Upper lobe of left lung (tissue), 6 donors: ENCODE measurements at regions not wholly inside any gene's neighbourhood (a gene's known extent, or its start where the extent isn't known, plus 50 kb on each side); places are given as distances from the start of the nearest gene placed in this dataset.

Source experiments
- ATAC-seq, 2 donors: fragments of 200-7000 bp; cut with Tn5 transposase; one replicate each; pipeline ENCODE4 v1.9.1; 2022; ENCODE audit warnings: mild to moderate bottlenecking in 2 of 2, moderate library complexity in 2 of 2; ENCODE audit not compliant: low FRiP score in 2 of 2
- DNase-seq, 2 donors: peaks; one replicate each; pipeline ENCODE4 v3.0.0-alpha.2; 2019 to 2020
- H3K27ac ChIP-seq, 4 donors: fragments of 200-600 bp; sonication (generic); one replicate each; pipeline ENCODE4 v1.5.1; 2016 to 2019
- H3K27me3 ChIP-seq, 4 donors: fragments of 200-600 bp; sonication (generic); one replicate each; pipeline ENCODE4 v1.5.1; 2017 to 2019
- H3K36me3 ChIP-seq, 4 donors: fragments of 200-600 bp; sonication (generic); one replicate each; pipeline ENCODE4 v1.5.1; 2016 to 2019
- H3K4me1 ChIP-seq, 4 donors: fragments of 200-600 bp; sonication (generic); one replicate each; pipeline ENCODE4 v1.5.1; 2018 to 2019
- H3K4me3 ChIP-seq, 4 donors: fragments of 200-600 bp; sonication (generic); one replicate each; pipeline ENCODE4 v1.5.1; 2017 to 2019; ENCODE audit warnings: mild to moderate bottlenecking in 2 of 4, moderate library complexity in 1 of 4
- H3K9me3 ChIP-seq, 4 donors: fragments of 200-600 bp; sonication (generic); one replicate each; pipeline ENCODE4 v1.5.1; 2018 to 2019
- EP300 ChIP-seq, 4 donors: sonication (generic); formaldehyde crosslinking; IDR thresholded peaks; one replicate each; pipeline ENCODE4 v1.5.1; 2017; ENCODE audit warnings: antibody characterized with exemption in 4 of 4, control low read depth in 2 of 4
- POLR2A ChIP-seq, 4 donors: fragments of 450-650 bp; IDR thresholded peaks; one replicate each; pipeline ENCODE4 v1.5.1; 2016 to 2017; ENCODE audit warnings: antibody characterized with exemption in 4 of 4, mild to moderate bottlenecking in 2 of 4
- POLR2AphosphoS5 ChIP-seq, 2 donors: sonication (generic); formaldehyde crosslinking; IDR thresholded peaks; one replicate each; pipeline ENCODE4 v1.5.1; 2017; ENCODE audit warnings: antibody characterized with exemption in 2 of 2
- WGBS, 2 donors: methylation state at CpG; one replicate each; pipeline ENCODE4 v1.1.5; 2017 to 2018; 5-methylcytosine and 5-hydroxymethylcytosine counted together
- TF ChIP-seq, protein P1 (sequence below), 6 experiments: fragments of 450-650 bp in 4 of 6; fragments of 200-600 bp in 2 of 6; sonication (generic) in 2 of 6; IDR thresholded peaks; one replicate each; pipeline ENCODE4 v1.5.1; 2016 to 2019; ENCODE audit warnings: antibody characterized with exemption in 6 of 6
- donor health status: DM: no; HTN: no; CAD: no; lungs with moderate emphysema.
- donor health status: DM: no; HTN: yes; CAD: no; lungs with severe emphysema.

DNA sequence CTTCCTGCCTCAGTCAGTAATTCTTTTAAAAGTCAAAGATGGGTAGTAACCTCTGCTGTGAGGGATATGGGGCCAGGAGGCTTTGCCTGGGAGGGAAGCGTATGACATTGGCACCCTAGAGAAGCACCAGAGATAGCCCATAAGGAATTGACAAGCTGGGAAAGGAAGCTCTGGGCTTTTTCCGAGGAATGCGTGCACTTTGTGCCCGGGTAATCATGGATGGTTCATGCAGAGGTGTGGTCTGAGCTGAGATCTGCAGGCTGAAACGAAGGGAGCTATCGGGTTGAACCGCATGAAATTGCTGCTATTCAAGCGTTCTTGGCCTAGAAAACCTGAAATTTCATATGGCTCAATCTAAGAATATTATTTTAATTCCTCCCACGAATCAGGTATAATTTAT, 127.7 kb upstream of the TLE3 start:
- DNase-seq (no peak), ATAC-seq (no peak)
- Histone ChIP-seq H3K4me1 (peaks cover 0 to 5% (median 0%) of the 10 kb centered on the region in 4 donors), H3K36me3 (no peaks in the 10 kb centered on the region), H3K4me3 (no peak overlapping the region), H3K27me3 (no peaks in the 10 kb centered on the region), H3K9me3 (no peaks in the 10 kb centered on the region), H3K27ac (no peak overlapping the region)
- TF ChIP-seq POLR2AphosphoS5 (IDR thresholded peaks at IDR 0.05) (no peak), POLR2A (IDR thresholded peaks at IDR 0.05) (no peak), EP300 (IDR thresholded peaks at IDR 0.05) (no peak)
- TF ChIP-seq, protein P1, sequence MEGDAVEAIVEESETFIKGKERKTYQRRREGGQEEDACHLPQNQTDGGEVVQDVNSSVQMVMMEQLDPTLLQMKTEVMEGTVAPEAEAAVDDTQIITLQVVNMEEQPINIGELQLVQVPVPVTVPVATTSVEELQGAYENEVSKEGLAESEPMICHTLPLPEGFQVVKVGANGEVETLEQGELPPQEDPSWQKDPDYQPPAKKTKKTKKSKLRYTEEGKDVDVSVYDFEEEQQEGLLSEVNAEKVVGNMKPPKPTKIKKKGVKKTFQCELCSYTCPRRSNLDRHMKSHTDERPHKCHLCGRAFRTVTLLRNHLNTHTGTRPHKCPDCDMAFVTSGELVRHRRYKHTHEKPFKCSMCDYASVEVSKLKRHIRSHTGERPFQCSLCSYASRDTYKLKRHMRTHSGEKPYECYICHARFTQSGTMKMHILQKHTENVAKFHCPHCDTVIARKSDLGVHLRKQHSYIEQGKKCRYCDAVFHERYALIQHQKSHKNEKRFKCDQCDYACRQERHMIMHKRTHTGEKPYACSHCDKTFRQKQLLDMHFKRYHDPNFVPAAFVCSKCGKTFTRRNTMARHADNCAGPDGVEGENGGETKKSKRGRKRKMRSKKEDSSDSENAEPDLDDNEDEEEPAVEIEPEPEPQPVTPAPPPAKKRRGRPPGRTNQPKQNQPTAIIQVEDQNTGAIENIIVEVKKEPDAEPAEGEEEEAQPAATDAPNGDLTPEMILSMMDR (IDR thresholded peaks at IDR 0.05), result no peak
- WGBS, 2 donors, result 89 to 97% methylated on average over 9 of the region's 9 CpGs

DNA sequence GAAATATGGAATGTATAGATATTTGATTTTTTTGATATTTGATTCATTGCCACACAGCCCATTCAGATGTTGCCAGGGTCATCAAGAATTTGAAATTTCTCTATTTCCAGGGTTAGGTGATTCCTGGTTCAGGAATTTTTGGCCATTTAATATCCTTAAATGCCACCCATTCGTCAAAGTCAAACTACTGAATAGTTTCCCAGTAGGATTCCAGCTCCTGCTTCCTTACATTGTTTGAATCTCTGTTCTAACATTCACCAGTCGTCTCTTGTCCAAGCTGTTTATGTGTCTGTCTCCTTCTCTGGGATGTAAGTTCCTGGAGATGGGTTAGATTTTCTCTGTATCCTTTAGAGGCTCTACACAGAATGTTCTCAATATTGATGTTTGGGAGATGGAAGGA, 124.9 kb upstream of the TLE3 start:
- H3K36me3 ChIP-seq, result no peaks in the 10 kb centered on the region
- ATAC-seq, result no peak
- WGBS, 2 donors, result 60 to 68% methylated on average over 2 of the region's 2 CpGs
- H3K9me3 ChIP-seq, result no peaks in the 10 kb centered on the region
- H3K27me3 ChIP-seq, result no peaks in the 10 kb centered on the region
- H3K4me3 ChIP-seq, result no peak overlapping the region
- TF ChIP-seq POLR2AphosphoS5 (IDR thresholded peaks at IDR 0.05) (no peak), EP300 (IDR thresholded peaks at IDR 0.05) (no peak), POLR2A (IDR thresholded peaks at IDR 0.05) (no peak)
- TF ChIP-seq, protein P1 (IDR thresholded peaks at IDR 0.05), result no peak
- H3K4me1 ChIP-seq, result peaks cover 0 to 5% (median 0%) of the 10 kb centered on the region in 4 donors
- H3K27ac ChIP-seq, result no peak overlapping the region
- DNase-seq, result no peak

DNA sequence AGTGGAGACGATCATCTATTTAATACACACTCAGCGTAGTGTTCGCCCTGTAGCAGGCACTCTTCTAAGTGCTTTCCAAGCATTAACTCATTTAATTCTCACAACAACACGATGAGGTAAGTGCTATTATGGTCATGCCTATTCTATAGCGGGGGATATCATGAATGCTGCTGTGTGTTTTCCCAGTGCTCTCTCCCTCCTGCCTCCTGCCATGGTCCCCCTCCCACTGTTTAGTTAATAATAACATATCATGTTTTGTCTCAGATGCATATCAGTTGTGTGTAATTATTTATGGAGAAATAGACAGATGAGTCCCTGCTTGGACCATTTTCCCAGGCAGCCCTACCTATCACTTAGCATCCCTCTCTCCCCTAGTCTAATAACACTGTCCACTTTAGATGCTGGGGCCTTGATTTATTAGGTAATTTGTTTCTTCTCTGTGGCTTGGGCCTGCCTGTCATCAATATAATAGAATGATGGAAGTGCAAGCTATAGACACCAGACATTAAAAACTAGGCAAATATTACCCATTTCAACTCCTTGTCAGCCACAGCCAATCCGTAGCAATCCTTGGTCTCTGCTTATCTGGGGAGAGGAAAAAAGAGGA, 122.9 kb upstream of the TLE3 start:
- peaks cover 0 to 5% (median 0%) of the 10 kb centered on the region in 4 donors for H3K4me1 ChIP-seq
- no peaks in the 10 kb centered on the region for H3K36me3 ChIP-seq
- no peak overlapping the region for H3K27ac ChIP-seq
- WGBS, 2 donors, result 84 to 96% methylated on average over 6 of the region's 6 CpGs
- TF ChIP-seq POLR2A (IDR thresholded peaks at IDR 0.05) (no peak), EP300 (IDR thresholded peaks at IDR 0.05) (no peak), POLR2AphosphoS5 (IDR thresholded peaks at IDR 0.05) (no peak)
- TF ChIP-seq, protein P1 (IDR thresholded peaks at IDR 0.05), result no peak
- no peaks in the 10 kb centered on the region for H3K9me3 ChIP-seq
- ATAC-seq (no peak), DNase-seq (no peak)
- no peak overlapping the region for H3K4me3 ChIP-seq
- no peaks in the 10 kb centered on the region for H3K27me3 ChIP-seq

DNA sequence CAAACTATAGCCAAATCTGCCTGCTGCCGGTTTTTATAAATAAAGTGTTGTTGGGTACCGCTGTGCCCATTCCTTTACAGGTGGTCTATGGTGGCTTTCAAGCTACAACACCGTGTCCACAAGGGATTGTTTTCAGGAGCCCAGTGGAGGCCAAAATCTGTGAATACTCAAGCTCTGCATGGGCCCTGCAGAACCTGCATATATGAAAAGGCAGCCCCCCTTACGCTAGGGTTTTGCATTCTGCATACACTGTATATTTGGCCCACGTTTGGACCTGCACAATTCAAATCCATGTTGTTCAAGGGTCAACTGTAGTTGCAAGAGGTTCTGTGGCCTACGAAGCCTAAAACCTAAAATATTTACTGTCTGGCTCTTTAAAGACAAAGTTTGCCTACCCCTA, 122.2 kb upstream of the TLE3 start:
- Histone ChIP-seq H3K4me3 (no peak overlapping the region), H3K4me1 (peaks cover 0 to 5% (median 0%) of the 10 kb centered on the region in 4 donors), H3K27me3 (no peaks in the 10 kb centered on the region), H3K36me3 (no peaks in the 10 kb centered on the region), H3K27ac (no peak overlapping the region), H3K9me3 (no peaks in the 10 kb centered on the region)
- ATAC-seq (no peak), DNase-seq (no peak)
- no peak for TF ChIP-seq EP300 (IDR thresholded peaks at IDR 0.05)
- TF ChIP-seq POLR2AphosphoS5 (IDR thresholded peaks at IDR 0.05), result no peak
- TF ChIP-seq POLR2A (IDR thresholded peaks at IDR 0.05), result no peak
- TF ChIP-seq, protein P1 (IDR thresholded peaks at IDR 0.05), result no peak
- 88 to 90% methylated on average over 5 to 6 of the region's 6 CpGs for WGBS, 2 donors

DNA sequence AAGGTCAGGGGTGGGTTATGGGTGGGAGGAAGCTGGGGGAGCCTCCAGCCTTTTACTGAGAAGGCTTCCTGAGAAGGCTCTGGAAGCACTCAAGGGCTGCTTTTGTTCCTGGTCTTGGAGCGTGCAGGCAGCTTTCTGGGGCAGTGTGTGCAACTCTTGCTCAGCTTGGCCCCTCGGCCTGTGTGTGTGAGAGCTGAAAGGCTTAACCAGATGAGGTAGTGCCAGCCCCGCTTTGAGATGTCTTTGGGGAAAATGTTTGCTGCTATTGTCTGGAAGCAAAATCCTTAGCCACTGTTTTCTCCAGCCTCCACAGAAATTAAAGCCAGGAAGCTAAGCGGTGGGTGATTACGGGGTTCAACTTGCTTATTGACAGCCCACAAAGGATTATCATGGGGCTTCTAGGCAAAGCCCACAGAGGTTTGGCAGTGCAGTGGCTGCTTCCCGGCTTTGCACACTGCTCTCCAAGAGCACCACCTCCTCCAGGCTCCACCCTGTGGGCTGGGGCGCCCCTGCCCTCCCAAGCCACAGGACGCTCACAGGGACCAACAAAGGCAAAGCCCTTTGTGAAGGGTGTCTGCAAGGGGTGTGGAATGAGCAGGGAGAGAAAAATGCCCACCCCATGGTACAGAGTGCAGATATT, 121.7 kb upstream of the TLE3 start:
- Histone ChIP-seq H3K27me3 (no peaks in the 10 kb centered on the region), H3K9me3 (no peaks in the 10 kb centered on the region), H3K36me3 (no peaks in the 10 kb centered on the region), H3K27ac (no peak overlapping the region), H3K4me3 (no peak overlapping the region), H3K4me1 (peaks cover 0 to 5% (median 0%) of the 10 kb centered on the region in 4 donors)
- 84 to 88% methylated on average over 7 to 8 of the region's 8 CpGs for WGBS, 2 donors
- DNase-seq, result peak in 1 of 2 donors; percentile 28
- TF ChIP-seq, protein P1 (IDR thresholded peaks at IDR 0.05), result no peak
- TF ChIP-seq EP300 (IDR thresholded peaks at IDR 0.05) (no peak), POLR2A (IDR thresholded peaks at IDR 0.05) (no peak), POLR2AphosphoS5 (IDR thresholded peaks at IDR 0.05) (no peak)
- no peak for ATAC-seq
